ENCODE measurements at regions not wholly inside any gene's neighbourhood (a gene's known extent, or its start where the extent isn't known, plus 50 kb on each side); places are given as distances from the start of the nearest gene placed in this dataset.

GRCh38 chr5:38029397-38030065 is 189.7 kb upstream of the GDNF start:
- DNase-seq (ENCODE audit: low read depth), result no peak

- no peak for DNase-seq (ENCODE audit: low read depth)
Measured at GRCh38 chr5:38023799-38024198, 184.0 kb upstream of the GDNF start.

GRCh38 chr5:38023371-38023770 is 183.5 kb upstream of the GDNF start:
- no peak for DNase-seq (ENCODE audit: low read depth)

DNA sequence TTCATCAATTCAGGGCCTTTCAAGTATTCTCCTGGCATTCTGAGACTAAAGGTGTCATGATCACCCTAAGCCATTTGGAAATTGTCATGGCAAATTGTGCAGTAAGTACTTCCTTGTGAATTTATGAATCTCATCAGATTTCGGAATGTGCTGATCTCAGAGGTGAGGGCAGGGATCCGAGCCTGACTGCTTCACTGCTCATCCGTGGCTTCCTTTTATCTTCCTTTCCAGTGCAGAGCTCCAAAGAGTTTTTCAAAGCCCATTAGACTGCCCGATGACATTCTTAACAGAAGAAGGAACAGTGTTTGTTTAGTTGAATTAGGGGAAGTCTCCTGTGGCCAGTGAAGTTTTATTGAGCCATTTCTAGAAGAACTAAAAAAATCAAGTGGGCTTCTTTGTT is 182.8 kb upstream of the GDNF start:
- DNase-seq (ENCODE audit: low read depth), result no peak

DNA sequence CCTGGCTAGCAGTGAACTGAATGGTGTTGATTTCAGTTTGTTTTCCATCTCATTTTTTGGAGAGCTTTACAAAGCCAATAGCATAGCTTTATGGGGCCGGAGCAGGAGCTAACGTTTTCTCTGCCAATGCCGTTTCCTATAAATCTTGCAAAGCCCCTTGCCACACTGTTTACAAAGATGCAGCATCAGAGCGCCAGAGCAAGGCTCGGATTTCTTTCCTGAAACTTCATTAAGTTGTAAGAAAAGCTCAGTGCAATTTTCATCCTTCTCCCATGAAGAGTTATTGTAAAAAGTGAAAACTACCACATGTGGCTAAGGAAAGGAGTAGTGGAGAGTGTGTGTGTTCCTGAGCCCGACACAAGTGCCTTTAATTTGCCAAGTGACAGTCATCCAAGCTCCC is 178.2 kb upstream of the GDNF start:
- no peak for DNase-seq (ENCODE audit: low read depth)

DNA sequence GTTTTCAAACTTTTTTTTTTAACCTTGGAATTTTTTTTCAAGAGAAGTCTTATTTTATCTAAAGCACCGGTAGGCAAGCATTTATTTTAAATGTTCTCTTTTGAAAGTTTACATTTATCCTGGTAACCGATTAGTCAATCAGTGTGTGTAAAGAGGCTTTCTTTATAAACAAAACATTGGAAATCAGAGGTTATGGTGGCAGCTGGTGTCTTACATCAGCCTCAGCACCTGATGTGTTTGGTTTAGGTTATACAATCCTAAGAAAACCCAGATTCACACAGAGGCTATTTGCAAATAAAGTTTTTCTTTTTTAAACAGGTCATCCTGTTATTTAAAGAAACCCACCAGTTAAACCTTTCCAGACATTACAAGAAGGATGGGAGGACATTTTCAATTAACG is 173.3 kb upstream of the GDNF start:
- no peak for DNase-seq (ENCODE audit: low read depth)

GRCh38 chr5:38011668-38012188 is 171.9 kb upstream of the GDNF start:
- DNase-seq (ENCODE audit: low read depth), result no peak

DNA sequence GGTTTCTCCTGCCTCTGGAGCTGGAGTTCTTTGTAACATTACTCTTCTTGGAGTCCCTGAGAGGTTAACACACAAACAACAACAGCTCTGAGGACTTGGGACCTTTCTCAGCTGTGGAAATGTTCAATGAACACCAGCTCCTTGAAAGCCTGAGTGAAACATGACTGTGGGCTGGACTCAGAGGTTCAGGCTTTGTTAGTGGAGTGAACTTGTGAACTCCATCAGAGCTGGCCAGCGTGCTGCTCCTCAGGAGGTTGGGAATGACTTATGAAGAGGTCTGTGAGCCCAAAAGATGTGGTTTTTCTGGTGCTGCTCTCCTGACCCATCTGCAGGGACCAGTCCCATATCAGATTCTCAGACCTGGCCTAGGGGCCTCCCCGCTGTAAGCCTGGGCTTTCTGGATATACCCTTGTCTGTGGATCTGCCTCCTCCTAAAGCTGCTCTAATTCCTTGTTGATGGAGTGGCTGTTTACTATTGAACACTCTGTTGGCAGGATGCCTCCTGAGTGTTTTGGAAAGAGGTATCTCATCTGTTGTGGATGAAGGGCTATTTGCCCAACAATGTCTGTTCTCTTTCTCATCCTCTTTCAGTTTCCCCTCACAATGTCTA is 170.0 kb upstream of the GDNF start:
- DNase-seq (ENCODE audit: low read depth), result no peak

DNA sequence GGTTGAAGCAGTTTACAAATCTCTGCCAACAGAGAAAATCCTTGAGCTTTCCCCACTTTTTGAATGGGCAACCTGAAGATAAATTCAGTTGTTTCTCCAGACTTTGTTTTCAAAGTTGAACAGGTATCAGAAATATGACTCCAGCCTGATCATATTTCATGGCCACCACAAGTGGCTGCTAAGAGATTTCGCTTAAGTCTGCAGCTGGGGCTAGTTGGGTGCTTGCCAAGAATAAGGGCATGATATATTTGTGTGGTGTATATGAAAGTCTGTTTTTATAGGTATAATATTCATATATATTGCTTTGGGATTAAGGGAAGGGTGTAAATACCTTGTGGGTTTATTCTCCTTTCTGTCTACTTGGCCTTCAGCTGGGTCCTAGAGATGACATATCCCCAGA is 168.4 kb upstream of the GDNF start:
- no peak for DNase-seq (ENCODE audit: low read depth)

DNA sequence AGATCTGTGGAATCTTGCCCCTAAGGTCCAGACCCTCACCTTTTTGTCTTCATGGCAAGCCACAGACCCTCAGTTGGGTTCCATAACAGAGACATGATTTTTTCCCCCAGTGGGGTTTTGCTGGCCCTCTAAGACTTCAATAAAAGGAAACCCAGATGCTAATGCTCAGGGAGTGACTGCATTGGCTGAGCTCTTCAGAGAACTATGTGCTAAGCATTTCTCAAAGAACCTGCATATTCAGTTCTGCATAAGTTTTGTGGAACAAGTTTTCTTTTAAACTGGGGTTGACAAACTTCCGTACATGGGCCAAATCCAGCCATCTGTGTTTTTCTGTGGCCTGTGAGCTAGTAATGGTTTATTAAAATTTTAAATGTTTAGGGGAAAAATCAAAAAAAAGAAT is 159.8 kb upstream of the GDNF start:
- DNase-seq (ENCODE audit: low read depth), result no peak

- DNase-seq (ENCODE audit: low read depth), result no peak
Measured at GRCh38 chr5:37996918-37997317, 157.1 kb upstream of the GDNF start.

DNA sequence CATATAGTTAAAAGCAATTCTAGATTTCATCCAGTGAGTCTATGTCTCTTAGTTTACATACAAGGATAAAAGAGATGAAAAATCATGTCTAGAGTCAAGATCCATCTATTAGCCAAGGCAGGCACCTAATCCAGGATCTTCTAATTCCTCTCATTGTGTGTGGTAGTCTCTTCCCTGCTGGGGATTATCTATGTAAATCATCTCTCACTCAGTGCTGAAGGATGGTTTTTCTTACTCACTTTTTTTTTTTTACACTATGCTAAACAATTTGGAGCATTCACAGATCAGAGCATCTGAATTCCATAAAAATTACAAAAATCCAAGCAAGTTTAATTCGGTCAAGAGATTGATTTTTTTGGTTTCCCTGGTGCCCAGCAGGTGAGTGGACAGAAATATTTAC is 154.9 kb upstream of the GDNF start:
- no peak for DNase-seq (ENCODE audit: low read depth)

- DNase-seq (ENCODE audit: low read depth), result no peak
Measured at GRCh38 chr5:37991301-37992299, 151.8 kb upstream of the GDNF start.

DNA sequence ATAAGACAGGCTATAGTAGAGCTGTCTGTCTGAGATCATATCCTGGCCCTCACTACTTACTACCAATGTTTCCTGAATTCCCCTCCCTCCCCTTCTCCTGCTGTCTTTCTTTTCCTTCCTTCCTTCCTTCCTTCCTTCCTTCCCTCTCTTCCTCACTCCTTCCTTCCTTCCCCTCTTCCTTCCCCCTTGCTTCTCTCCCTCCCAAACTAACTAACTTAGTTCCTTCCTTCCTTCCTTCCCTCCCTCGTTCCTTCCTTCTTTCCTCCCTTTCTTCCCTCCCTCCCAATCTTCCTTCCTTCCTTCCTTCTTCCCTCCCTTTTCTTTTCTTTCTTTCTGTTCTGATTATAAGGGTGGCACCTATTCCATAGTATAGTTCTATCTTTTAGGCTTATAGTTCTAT is 150.0 kb upstream of the GDNF start:
- DNase-seq (ENCODE audit: low read depth), result no peak

DNA sequence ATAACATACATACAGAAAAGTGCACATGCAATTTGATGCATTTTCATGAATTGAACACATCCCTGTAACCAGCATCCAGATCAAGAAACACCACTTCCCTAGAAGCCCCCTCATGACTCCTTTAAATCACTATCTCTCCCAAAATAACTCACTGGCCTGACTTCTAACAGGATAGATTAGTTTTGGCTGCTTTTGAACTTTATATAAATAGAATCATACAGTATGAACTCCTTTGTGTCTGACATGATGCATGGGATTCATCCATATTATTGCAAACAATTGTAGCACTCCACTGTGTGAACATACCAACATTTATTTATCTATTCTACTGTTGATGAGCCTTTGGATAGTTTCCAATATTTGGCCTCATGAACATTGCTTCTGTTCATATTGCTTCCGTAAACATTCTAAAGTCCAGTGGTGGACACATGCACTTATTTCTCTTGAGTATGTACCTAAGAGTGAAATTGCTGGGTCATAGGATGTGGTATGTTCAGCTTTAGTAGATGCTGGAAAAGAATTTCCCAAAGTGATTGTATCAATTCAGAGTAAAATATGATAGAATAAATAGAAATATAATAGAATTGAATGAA is 148.7 kb upstream of the GDNF start:
- no peak for DNase-seq (ENCODE audit: low read depth)

DNA sequence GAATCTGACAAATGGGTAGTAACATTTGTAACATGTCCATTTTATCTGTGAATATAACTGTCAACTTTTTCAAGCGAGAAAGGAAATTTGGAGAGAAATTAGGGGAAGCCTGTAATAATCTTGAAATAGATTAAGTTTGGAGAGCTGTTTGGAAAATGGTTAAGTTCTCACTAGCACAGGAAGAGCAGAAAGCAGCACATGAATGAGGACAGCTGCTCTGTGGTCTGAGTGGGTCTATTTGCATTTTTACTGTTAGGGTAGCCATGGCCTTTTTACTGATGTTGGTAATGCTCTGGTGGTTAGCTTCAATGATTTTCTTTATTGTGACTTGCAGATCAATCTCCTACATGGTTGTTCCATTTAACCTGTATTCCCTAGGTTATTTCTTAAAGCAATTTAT is 144.5 kb upstream of the GDNF start:
- DNase-seq (ENCODE audit: low read depth), result no peak

GRCh38 chr5:37983463-37983862 is 143.6 kb upstream of the GDNF start:
- DNase-seq (ENCODE audit: low read depth), result no peak

DNA sequence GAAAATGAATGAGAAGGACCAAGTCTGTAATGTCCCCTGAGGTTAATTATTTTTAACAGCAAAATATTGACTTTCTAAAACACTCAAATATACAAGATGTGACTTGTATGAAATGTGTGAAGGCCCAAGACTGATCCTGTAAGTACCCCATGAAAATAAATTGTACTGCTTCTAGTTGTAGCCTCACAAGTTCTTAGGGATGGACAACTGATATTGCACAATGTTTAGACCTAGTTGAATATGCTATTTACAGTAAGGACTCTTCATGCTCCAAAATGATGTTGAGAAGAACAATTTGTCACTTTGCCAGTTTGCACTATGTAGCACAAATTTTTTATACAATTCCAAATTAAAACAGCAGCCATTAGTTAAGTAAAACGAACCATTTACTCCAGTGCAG is 139.7 kb upstream of the GDNF start:
- DNase-seq (ENCODE audit: low read depth), result no peak

DNA sequence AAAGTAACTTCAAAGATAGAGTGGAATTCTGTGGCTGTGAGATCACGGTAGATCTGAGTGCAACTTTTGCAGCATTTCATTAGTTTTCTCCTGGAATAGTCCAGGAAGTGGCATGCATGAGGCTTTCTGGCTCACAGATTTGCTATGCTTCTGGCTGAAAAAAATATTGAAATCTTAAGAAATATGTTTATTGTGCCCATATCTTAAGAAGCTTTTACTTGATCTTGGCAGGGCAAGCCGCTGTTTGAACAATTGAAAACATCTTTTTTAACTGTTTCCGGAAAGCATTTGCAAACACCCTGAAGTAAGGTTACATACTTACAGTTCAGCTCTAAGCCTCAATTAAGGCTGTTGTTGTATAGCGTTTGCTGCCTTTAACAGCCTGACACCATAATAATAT is 135.7 kb upstream of the GDNF start:
- DNase-seq (ENCODE audit: low read depth), result no peak

DNA sequence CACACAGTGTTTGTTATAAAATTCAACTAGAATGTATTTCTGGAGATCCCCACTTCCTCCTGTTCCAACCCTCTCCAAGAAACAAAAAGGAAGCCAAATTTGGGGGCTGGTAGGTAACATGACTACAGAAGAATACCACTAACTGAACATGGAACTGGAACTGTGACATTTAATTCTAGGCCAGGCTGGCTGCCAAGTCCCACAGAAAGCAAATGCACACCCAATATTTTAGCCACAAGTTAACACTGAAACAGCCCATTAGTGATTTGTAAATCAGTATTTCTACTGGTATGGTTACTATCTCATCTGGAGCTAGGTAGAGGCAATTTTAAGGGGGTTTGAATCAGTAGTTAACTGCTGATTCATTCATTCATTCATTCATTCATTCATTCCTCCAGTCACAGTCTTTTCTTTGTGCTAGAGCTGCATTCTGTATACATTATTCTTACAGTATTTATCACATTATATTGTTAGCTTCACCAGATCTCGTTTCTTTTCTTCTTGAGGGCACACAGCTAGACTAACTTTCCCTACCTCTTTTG is 131.7 kb upstream of the GDNF start:
- no peak for DNase-seq (ENCODE audit: low read depth)

DNA sequence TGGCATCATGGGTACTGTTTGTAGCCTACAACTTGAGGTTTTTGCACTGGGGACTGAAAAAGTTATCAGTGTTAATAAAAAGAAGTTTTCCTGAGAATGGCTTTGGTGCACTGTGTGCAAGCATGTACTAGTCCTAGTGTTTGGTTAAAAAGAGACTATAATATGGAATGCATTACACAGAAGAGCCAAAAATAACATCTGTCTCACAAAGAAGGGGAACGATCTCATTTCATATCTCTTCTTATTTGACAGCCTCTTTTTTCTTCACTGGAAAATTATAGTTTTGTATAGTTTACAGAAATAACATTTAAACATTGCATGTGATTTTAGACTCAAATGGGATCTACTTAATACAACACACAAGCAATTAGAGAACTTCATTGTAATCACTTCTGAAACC is 127.0 kb upstream of the GDNF start:
- DNase-seq (ENCODE audit: low read depth), result no peak

DNA sequence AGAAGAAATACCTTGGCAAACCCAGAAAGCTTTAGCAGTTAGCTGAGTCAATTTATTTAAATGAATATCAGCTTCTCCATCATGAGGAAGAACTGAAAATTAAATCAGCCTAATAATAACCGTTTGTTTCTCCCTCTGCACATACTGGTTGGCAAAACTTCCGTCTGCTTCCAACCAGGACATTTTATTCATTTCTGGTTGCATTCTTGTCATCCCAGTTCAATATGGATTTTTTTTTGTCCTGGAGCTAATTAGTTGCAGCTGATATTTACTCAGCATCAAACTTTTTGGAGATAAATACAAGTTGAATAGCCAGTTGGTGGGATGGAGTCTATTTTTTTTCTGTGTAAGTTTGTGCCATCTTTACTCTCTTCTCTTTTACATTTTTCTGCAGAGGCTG is 126.5 kb upstream of the GDNF start:
- DNase-seq (ENCODE audit: low read depth), result no peak

Measured in GM04503 (cell line).